GM21423 (cell line): ENCODE measurements at regions not wholly inside any gene's neighbourhood (a gene's known extent, or its start where the extent isn't known, plus 50 kb on each side); places are given as distances from the start of the nearest gene placed in this dataset.

Source experiments
- ATAC-seq: cut with Tn5 transposase; IDR thresholded peaks from one replicate; pipeline ENCODE4 v1.9.1; 2021; ENCODE audit warnings: mild to moderate bottlenecking, moderate library complexity; ENCODE audit not compliant: unreplicated experiment

DNA sequence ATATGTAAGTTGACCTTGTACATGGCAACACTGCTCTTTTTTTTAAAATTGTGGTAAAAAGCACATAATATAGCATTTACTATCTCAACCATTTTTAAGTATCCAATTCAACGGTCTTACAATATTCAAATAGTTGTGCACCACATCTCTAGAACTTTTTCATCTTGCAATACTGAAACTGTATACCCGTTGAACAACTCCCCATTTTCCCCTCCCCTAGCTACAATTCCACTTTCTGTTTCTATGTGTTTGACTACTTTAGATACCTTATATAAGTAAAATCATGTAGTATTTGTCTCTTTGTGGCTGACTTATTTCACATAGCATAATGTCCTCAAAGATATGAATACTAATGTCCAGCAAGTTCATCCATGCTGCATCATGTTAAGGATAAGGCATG is 452.1 kb downstream of the TXNL1 start:
- no peak for ATAC-seq

- ATAC-seq, result no peak
Observed at GRCh38 chr18:56185126-56185525, 453.3 kb downstream of the TXNL1 start.

DNA sequence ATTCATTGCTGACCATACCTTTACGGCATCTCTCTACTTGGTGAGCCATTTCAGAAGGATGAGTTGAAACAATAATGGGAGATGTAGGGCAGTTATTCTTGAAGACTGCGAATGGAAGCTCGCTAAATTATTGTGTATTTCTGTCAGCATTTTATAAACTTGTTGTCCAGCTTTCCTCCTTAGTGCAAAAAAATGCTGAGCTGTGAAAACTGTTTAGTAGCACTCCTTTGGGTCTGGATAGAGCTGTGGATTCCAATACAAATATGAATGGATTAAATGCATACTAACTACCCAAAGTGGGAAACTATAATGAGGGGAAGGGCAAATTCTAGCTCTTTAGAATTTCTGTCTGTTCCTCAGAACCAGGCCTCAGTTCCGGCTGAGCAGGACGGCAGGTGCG is 461.6 kb downstream of the TXNL1 start:
- no peak for ATAC-seq

GRCh38 chr18:56175330-56176001 is 462.9 kb downstream of the TXNL1 start:
- no peak for ATAC-seq

DNA sequence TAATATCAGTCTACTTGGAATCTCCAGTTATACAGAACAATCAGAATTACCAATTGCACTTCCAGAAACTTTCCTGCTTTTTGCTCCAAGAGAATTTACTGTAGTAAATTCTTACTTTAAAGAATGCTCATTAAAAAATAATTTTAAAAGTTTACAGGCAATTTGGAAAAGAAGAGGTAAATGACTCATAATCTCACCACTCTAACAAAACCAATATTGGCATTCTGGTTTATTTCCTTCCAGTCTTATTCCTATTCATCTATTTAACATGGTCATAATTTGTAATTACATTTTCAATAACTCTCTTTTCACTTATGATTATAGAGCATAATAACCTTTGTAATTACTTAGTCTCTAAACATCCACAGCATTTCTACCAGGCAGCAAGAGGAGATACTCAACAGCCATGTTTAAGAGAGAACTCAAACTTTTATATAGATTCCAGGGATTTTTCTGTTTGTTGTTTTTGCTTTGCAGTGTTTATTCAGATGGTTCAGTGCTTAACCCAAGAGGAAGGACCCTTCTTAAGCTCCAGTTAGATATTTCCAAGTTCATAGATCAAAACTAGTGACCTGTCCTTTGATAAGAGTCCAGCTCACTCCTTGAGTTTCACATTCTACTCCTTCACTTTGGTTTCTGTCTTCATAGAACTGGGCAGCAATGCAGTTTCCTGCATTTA is 464.7 kb downstream of the TXNL1 start:
- ATAC-seq, result no peak

- ATAC-seq, result no peak
Observed at GRCh38 chr18:56172527-56172926, 465.9 kb downstream of the TXNL1 start.

DNA sequence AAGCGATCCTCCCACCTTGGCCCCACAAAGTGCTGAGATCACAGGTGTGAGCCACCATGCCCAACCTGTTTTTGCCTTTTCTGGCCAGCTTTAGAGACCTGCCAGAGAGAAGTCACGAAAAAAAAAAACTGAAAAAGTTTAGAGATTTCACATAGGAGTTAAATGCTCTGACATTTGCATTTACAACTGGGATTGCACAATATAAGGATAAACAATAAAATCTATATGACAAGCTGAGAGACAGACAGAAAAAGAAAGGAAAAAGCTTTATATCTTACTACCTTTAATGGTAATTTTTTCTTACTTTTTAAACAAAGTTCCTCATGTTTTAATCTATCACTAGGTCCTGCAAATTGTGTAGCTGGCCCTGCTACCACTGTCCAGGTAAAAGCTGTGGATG is 466.5 kb downstream of the TXNL1 start:
- no peak for ATAC-seq

DNA sequence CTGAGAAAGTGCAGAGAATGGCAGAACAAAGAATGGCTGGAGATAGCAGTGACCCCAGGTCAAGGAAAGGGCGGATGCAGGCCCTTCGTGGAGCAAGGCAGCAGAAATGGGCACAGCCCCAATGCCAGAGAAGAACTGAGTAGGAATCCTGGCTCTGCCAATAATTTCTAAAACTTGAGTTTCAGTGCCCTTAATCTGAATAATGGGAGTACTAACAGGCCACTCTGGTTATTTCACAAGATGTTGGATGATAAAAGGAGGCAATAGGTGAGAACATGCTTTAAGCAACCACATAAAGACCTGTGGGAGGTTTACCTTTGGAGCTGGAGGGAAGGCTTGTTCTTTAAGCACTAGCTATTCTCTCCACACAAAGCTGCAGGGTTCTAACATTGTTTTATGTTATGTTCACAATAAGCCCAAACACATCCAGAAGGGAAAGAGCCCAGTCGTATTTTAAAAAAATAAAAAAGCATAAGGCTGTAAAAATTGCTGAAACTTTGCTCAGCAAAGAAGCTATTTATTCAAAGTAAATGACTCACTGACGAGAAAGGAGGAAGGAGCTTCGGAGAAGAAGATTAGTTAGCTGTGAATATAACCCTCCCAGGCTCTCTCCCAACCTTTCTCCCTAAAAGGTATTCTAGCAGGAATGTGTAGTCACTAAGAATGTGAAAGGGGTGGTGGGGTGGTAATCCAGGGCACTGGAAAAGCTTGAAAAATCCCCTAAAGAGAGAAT is 470.2 kb downstream of the TXNL1 start:
- ATAC-seq, result no peak

- no peak for ATAC-seq
Observed at GRCh38 chr18:56167366-56167765, 471.0 kb downstream of the TXNL1 start.

DNA sequence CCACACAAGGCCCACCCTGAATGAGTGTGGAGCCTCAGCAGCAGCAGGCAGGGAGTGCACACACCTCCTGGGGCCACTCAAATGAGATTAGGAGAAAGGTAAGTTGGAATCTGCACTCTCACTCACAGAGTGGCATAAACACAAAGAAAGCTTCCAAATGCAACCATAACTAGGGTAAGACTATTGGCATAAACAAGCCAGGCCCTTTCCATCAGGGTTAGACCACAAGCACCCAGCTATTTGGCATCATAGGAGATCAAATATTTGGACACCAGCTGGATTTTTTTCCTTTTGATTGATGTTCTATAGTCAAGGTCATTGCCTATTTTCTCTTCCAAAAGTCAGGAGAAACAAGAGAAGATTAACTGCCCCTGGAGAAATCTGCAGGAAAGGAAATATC is 471.5 kb downstream of the TXNL1 start:
- ATAC-seq, result no peak

GRCh38 chr18:56165601-56166355 is 472.6 kb downstream of the TXNL1 start:
- no peak for ATAC-seq

DNA sequence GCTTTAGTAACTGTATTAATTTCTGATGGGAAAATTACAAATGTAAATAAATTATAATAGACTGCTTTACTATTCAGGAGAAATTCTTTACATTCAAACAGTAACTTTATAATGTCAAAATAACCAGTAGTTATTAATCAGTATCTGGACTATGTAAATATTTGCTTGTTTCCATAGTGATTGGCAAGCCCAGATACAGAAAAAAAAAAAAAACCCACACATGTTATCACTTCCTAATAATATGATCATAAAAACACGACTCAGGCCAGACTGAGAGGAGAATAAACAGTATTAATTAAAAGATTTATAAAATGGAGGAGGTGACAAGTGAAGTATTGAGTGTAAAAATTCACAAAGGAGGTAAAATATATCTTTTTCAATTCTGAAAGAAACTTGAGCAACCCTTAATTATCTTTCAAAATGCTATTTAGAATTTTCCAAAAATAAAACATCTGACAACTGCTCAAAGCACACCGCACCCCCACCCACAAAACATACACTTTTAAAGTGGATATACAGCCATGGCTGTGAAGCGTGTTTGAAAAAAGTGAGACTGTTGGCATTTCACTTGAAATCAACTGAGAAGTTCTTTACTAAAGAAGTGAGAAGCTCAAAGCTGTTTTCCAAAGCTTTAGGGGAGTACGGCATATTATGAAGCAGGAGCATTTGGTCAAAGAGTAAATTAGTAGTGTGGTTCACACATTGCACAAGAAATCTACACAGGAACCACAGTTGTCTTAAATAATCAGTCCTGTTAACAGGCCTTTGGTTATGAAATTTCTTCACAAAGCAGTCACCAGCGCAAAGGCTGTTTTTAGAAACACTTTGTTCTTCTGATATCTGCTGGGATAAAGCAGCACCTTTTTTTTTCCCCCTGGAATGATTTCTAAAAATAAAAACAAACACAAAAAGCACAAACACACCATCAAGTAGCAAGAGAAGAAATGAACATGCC is 475.8 kb downstream of the TXNL1 start:
- ATAC-seq, result no peak

- ATAC-seq, result no peak
Observed at GRCh38 chr18:56161566-56162260, 476.7 kb downstream of the TXNL1 start.

- no peak for ATAC-seq
Observed at GRCh38 chr18:56158676-56159075, 479.7 kb downstream of the TXNL1 start.

- no peak for ATAC-seq
Observed at GRCh38 chr18:56157541-56157940, 480.9 kb downstream of the TXNL1 start.

- ATAC-seq, result no peak
Observed at GRCh38 chr18:56152551-56153310, 485.7 kb downstream of the TXNL1 start.

DNA sequence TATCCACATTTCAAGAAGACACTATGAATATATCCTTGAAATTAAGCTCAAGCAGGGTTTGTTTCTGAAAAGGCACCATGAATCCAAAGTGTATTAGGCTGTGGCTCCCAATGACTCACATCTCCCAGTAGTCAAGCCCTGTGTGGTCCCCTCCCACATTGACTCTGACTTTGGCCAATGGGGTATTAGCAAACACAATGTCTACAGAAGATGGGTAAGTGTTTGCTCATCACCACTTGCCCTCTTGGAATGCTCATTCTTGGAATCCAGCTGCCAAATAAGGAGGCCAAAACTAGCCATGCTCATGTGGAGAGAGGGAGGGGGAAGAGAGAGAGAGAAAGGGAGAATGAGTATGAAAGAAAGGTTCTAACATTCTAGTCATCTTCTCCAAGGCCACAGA is 490.0 kb downstream of the TXNL1 start:
- ATAC-seq, result no peak

DNA sequence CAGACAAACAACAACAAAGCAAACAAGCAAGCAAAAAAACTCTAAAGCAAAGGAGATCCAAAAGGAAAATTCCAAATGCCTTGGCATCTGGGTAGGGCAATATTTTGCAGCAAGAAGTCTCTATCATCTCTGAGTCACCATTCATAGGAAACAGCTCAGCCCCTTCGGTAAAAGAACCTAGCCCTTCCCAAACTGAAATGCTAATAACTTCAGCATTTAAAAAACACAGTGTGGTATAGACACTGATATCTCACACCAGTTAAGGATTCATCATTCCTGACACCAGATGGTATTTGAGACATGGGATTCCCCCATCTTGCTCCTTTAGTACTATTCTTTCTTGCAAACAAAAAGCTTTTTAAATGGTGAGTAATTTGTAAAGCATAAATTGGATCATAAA is 491.8 kb downstream of the TXNL1 start:
- ATAC-seq, result no peak

DNA sequence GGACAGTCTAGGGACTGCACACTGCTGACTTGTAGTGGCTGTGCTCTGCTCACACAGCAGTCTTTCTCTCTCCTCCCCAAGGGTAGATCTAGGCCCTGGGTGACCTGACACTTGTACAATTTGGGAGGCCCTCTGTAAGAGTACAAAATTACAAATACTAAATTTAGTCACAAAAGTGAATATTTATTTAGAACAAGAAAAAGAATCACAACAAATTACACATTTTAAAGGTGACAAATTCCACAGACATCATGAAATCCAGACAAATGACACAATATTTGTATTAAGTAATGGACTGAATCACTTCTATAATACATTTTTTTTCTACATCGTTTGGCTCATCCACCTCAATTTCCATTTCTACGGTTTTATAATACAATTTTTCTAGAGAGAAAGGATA is 496.4 kb downstream of the TXNL1 start:
- ATAC-seq, result no peak
